Neutrophil (primary cell): ENCODE measurements at regions not wholly inside any gene's neighbourhood (a gene's known extent, or its start where the extent isn't known, plus 50 kb on each side); places are given as distances from the start of the nearest gene placed in this dataset.

ENCODE experiments used
- H3K27ac ChIP-seq: fragments of 200-600 bp; sonication (generic); 2 replicates; pipeline ENCODE4 v1.5.1; 2016; ENCODE audit warnings: mild to moderate bottlenecking, moderate library complexity
- H3K27me3 ChIP-seq: fragments of 200-600 bp; sonication (generic); 2 replicates; pipeline ENCODE4 v1.6.0; 2016; ENCODE audit warnings: mild to moderate bottlenecking
- H3K36me3 ChIP-seq: fragments of 200-600 bp; sonication (generic); 2 replicates; pipeline ENCODE4 v1.5.1; 2017
- H3K4me1 ChIP-seq, 2 experiments: fragments of 200-600 bp in 1 of 2; sonication (generic) in 1 of 2; 1 replicate in 1 of 2; 2 replicates in 1 of 2; pipeline versions ENCODE4 v1.5.1 to v1.6.1; 2013 to 2016; ENCODE audit warnings: low read depth in 1 of 2, low read length in 1 of 2, mild to moderate bottlenecking in 1 of 2, moderate library complexity in 1 of 2; ENCODE audit not compliant: control insufficient read depth in 1 of 2, insufficient read depth in 1 of 2
- H3K4me3 ChIP-seq, 2 experiments: fragments of 200-600 bp in 1 of 2; sonication (generic) in 1 of 2; 1 replicate in 1 of 2; 2 replicates in 1 of 2; pipeline ENCODE4 v1.5.1; 2013 to 2016; ENCODE audit warnings: low read depth in 1 of 2, low read length in 1 of 2, mild to moderate bottlenecking in 1 of 2, moderate library complexity in 1 of 2
- H3K9me3 ChIP-seq: fragments of 200-600 bp; sonication (generic); 2 replicates; pipeline ENCODE4 v1.5.1; 2016
- TF ChIP-seq, protein P1 (sequence below): fragments of 200-600 bp; sonication (generic); IDR thresholded peaks from 2 replicates; pipeline ENCODE4 v1.5.1; 2016; ENCODE audit warnings: antibody characterized with exemption

GRCh38 chr9:87077986-87078385 lies 130.7 kb upstream of the GAS1 start:
- no peaks in the 10 kb centered on the region for H3K27me3 ChIP-seq
- no peaks in the 10 kb centered on the region for H3K9me3 ChIP-seq
- H3K36me3 ChIP-seq: no peaks in the 10 kb centered on the region
- TF ChIP-seq, protein P1, sequence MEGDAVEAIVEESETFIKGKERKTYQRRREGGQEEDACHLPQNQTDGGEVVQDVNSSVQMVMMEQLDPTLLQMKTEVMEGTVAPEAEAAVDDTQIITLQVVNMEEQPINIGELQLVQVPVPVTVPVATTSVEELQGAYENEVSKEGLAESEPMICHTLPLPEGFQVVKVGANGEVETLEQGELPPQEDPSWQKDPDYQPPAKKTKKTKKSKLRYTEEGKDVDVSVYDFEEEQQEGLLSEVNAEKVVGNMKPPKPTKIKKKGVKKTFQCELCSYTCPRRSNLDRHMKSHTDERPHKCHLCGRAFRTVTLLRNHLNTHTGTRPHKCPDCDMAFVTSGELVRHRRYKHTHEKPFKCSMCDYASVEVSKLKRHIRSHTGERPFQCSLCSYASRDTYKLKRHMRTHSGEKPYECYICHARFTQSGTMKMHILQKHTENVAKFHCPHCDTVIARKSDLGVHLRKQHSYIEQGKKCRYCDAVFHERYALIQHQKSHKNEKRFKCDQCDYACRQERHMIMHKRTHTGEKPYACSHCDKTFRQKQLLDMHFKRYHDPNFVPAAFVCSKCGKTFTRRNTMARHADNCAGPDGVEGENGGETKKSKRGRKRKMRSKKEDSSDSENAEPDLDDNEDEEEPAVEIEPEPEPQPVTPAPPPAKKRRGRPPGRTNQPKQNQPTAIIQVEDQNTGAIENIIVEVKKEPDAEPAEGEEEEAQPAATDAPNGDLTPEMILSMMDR: no peak
- H3K4me1 ChIP-seq: no peaks in the 10 kb centered on the region
- H3K27ac ChIP-seq: no peak overlapping the region
- no peak overlapping the region for H3K4me3 ChIP-seq

DNA sequence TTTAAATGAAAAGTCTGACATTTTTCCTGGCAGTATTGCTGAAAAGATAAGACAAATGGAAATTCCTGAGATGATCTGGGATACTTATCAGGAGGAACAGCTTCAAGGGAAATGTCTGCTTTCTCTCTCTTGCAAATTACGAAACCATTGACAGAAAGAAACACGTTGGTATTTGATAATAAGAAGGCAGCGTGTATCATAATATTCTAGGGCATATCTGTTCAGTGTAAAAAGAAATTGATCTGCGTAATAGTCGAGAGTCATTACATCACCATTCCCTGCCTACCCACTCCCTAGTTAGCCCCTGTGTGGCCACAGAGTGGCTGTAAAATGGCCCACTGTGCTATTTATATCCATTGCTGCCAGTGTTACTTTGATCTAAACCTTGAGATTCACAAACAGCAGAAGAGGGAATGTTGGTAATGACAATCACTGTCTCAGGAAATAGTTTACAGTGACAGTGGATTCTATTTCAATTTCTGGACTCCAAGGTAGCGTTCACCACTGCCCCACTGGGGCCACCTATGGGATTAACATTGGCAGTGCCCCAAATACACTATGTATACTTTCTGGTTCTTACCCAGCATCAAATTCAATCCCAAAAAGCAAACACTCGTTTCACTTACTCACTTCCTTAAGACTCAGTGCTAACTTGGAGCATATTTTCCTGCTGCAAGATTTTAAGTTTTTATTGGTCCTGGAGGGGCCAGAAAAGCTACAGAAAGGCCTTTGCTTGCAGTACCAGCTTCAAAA lies 133.4 kb upstream of the GAS1 start:
- Histone ChIP-seq H3K9me3 (no peaks in the 10 kb centered on the region), H3K36me3 (no peaks in the 10 kb centered on the region), H3K27me3 (no peaks in the 10 kb centered on the region), H3K27ac (no peak overlapping the region), H3K4me1 (no peaks in the 10 kb centered on the region), H3K4me3 (no peak overlapping the region)
- TF ChIP-seq, protein P1: no peak

DNA sequence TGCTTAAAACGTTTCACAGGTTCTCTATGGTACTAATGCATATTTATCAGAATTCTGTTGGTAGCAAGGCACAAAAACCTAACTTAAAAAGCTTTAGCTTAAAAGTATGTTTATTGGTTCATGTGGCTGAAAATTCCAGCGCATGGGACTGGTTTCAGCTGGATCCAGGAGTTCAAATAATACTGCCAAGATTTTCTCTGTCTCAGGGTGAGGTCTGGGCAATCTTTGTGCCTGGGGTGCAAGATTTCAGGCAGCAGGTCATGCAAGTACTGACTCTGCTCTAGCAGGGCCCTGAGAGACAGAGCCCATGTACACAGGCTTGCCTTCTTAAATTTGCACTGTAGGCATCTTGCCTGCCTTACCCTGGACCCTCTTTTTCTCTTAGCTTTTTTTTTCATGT lies 134.2 kb upstream of the GAS1 start:
- Histone ChIP-seq H3K27ac (no peak overlapping the region), H3K9me3 (no peaks in the 10 kb centered on the region), H3K4me3 (no peak overlapping the region), H3K4me1 (no peaks in the 10 kb centered on the region), H3K36me3 (no peaks in the 10 kb centered on the region), H3K27me3 (no peaks in the 10 kb centered on the region)
- TF ChIP-seq, protein P1: no peak

GRCh38 chr9:87083986-87084385 lies 136.7 kb upstream of the GAS1 start:
- no peaks in the 10 kb centered on the region for H3K27me3 ChIP-seq
- H3K9me3 ChIP-seq: no peaks in the 10 kb centered on the region
- H3K27ac ChIP-seq: no peak overlapping the region
- H3K4me1 ChIP-seq: no peaks in the 10 kb centered on the region
- TF ChIP-seq, protein P1: no peak
- H3K36me3 ChIP-seq: no peaks in the 10 kb centered on the region
- H3K4me3 ChIP-seq: no peak overlapping the region

- H3K9me3 ChIP-seq: no peaks in the 10 kb centered on the region
- H3K4me3 ChIP-seq: no peak overlapping the region
- H3K27me3 ChIP-seq: no peaks in the 10 kb centered on the region
- no peaks in the 10 kb centered on the region for H3K36me3 ChIP-seq
- H3K27ac ChIP-seq: no peak overlapping the region
- TF ChIP-seq, protein P1: no peak
- H3K4me1 ChIP-seq: no peaks in the 10 kb centered on the region
Observed at GRCh38 chr9:87084407-87084806, 137.1 kb upstream of the GAS1 start.
